ENCODE measurements at regions not wholly inside any gene's neighbourhood (a gene's known extent, or its start where the extent isn't known, plus 50 kb on each side); places are given as distances from the start of the nearest gene placed in this dataset.

DNA sequence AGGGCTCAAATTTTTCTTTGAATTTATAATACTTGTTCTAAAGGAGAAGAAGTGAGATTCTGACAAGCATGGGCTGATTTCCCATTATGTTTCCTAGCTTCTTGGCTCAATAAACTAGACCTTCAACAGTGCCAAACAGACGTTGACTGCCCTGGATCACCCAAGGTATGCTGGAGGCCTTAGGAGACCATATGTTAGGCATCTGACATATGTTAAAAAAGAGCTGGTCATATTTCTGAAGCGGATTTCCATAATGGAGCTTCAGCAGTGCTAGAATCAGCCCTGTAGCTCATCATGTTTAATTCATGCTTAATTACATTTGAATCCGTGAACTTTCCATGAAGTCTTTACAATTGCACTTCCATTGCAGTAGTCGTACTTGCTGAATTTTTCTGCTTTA, 653.3 kb downstream of the DIAPH3 start:
- intact Hi-C loops (cut with DNase I; ENCODE audit: low total_unique reads): no loop called here
- WGBS, 2 donors: 78 to 81% methylated on average over 4 of the region's 4 CpGs
- Histone ChIP-seq H3K4me3 (no peak overlapping the region), H3K4me1 (no peaks in the 10 kb centered on the region), H3K36me3 (ENCODE audit: low read depth, missing control alignments) (no peaks in the 10 kb centered on the region), H3K27me3 (no peaks in the 10 kb centered on the region), H3K27ac (no peak overlapping the region), H3K9me3 (no peaks in the 10 kb centered on the region)
- DNase-seq: no peak
- TF ChIP-seq CTCF (IDR thresholded peaks at IDR 0.05): no peak

- Histone ChIP-seq H3K27me3 (no peaks in the 10 kb centered on the region), H3K36me3 (ENCODE audit: low read depth, missing control alignments) (no peaks in the 10 kb centered on the region), H3K27ac (no peak overlapping the region), H3K9me3 (no peaks in the 10 kb centered on the region), H3K4me1 (no peaks in the 10 kb centered on the region), H3K4me3 (no peak overlapping the region)
- no peak for TF ChIP-seq POLR2A (IDR thresholded peaks at IDR 0.05)
- TF ChIP-seq CTCF (IDR thresholded peaks at IDR 0.05): no peak
- WGBS, 2 donors: 74 to 88% methylated on average over 1 of the region's 1 CpG
- no peak for DNase-seq
- intact Hi-C loops (cut with DNase I; ENCODE audit: low total_unique reads): no loop called here
Observed at GRCh38 chr13:59513686-59514085, 650.0 kb downstream of the DIAPH3 start.

DNA sequence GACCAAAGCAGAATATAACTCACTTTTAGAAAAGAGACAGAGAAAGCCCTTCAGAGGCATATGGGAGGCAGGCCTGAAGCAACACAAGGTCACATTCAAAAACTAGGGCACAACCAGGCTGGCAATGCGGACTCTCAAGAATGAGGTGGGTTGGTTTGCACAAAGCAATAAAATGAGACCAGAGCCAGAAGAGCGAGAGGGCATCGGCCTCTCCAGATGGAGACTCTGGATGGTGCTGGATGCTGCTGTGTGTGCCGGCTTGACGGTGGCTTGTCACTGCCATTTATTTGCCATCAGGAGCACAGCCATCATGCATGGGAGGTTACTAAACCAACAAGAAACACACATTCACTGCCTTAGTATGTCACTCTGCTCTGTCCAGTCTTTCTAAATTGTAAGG, 649.4 kb downstream of the DIAPH3 start:
- H3K4me3 ChIP-seq: no peak overlapping the region
- 94 to 96% methylated on average over 5 of the region's 5 CpGs for WGBS, 2 donors
- no peaks in the 10 kb centered on the region for H3K4me1 ChIP-seq
- DNase-seq: no peak
- H3K9me3 ChIP-seq: no peaks in the 10 kb centered on the region
- intact Hi-C loops (cut with DNase I; ENCODE audit: low total_unique reads): no loop called here
- H3K27me3 ChIP-seq: no peaks in the 10 kb centered on the region
- no peak overlapping the region for H3K27ac ChIP-seq
- TF ChIP-seq POLR2A (IDR thresholded peaks at IDR 0.05) (no peak), CTCF (IDR thresholded peaks at IDR 0.05) (no peak)
- no peaks in the 10 kb centered on the region for H3K36me3 ChIP-seq (ENCODE audit: low read depth, missing control alignments)

GRCh38 chr13:59519819-59520218, 643.9 kb downstream of the DIAPH3 start:
- DNase-seq: no peak

More at GRCh38 chr13:59519819-59520218, 643.9 kb downstream of the DIAPH3 start:
- TF ChIP-seq CTCF (IDR thresholded peaks at IDR 0.05) (no peak), POLR2A (IDR thresholded peaks at IDR 0.05) (no peak)
- Histone ChIP-seq H3K4me1 (no peaks in the 10 kb centered on the region), H3K9me3 (no peaks in the 10 kb centered on the region), H3K27me3 (no peaks in the 10 kb centered on the region), H3K36me3 (ENCODE audit: low read depth, missing control alignments) (no peaks in the 10 kb centered on the region), H3K4me3 (no peak overlapping the region), H3K27ac (no peak overlapping the region)
- WGBS, 2 donors: 78 to 97% methylated on average over 2 of the region's 2 CpGs
- intact Hi-C loops (cut with DNase I; ENCODE audit: low total_unique reads): no loop called here
